ENCODE measurements at regions not wholly inside any gene's neighbourhood (a gene's known extent, or its start where the extent isn't known, plus 50 kb on each side); places are given as distances from the start of the nearest gene placed in this dataset.
A peak's percentile ranks its signal among the peaks of the same experiment; 100 is the strongest.
"Not testable (repeated sequence)": the region's sequence is repeated elsewhere in the genome, so short reads cannot be mapped to it uniquely, and the experiment has no call there.

GRCh38 chr5:34331928-34332454 lies 289.0 kb upstream of the C1QTNF3 start:
- not testable (repeated sequence) for DNase-seq

GRCh38 chr5:34339408-34340001 lies 296.5 kb upstream of the C1QTNF3 start:
- not testable (repeated sequence) for DNase-seq

GRCh38 chr5:34354440-34354839 lies 301.7 kb upstream of the RAI14 start:
- DNase-seq: not testable (repeated sequence)

- DNase-seq: not testable (repeated sequence)
Measured at GRCh38 chr5:34371417-34371816, 284.7 kb upstream of the RAI14 start.

GRCh38 chr5:34371817-34372216 lies 284.3 kb upstream of the RAI14 start:
- DNase-seq: not testable (repeated sequence)

GRCh38 chr5:34372739-34373138 lies 283.4 kb upstream of the RAI14 start:
- DNase-seq: not testable (repeated sequence)

GRCh38 chr5:34377651-34378050 lies 278.5 kb upstream of the RAI14 start:
- not testable (repeated sequence) for DNase-seq

GRCh38 chr5:34378498-34378897 lies 277.6 kb upstream of the RAI14 start:
- DNase-seq: not testable (repeated sequence)

GRCh38 chr5:34388754-34389153 lies 267.4 kb upstream of the RAI14 start:
- DNase-seq: not testable (repeated sequence)

- no peak for DNase-seq
Measured at GRCh38 chr5:34409373-34409772, 246.8 kb upstream of the RAI14 start.

- no peak for DNase-seq
Measured at GRCh38 chr5:34410411-34411139, 245.6 kb upstream of the RAI14 start.

GRCh38 chr5:34411470-34412346 lies 244.4 kb upstream of the RAI14 start:
- DNase-seq: peak in 1 of 2 experiments; percentile 68

- DNase-seq: no peak
Measured at GRCh38 chr5:34412736-34413135, 243.4 kb upstream of the RAI14 start.

GRCh38 chr5:34415559-34416198 lies 240.4 kb upstream of the RAI14 start:
- DNase-seq: no peak

GRCh38 chr5:34416501-34417008 lies 239.6 kb upstream of the RAI14 start:
- DNase-seq: no peak

GRCh38 chr5:34420191-34420590 lies 235.9 kb upstream of the RAI14 start:
- not testable (repeated sequence) for DNase-seq

GRCh38 chr5:34436761-34437501 lies 219.2 kb upstream of the RAI14 start:
- DNase-seq: no peak

GRCh38 chr5:34439601-34440000 lies 216.5 kb upstream of the RAI14 start:
- DNase-seq: no peak

GRCh38 chr5:34441767-34442166 lies 214.4 kb upstream of the RAI14 start:
- DNase-seq: not testable (repeated sequence)

GRCh38 chr5:34447424-34447823 lies 208.7 kb upstream of the RAI14 start:
- DNase-seq: no peak

GRCh38 chr5:34449639-34450038 lies 206.5 kb upstream of the RAI14 start:
- DNase-seq: no peak

GRCh38 chr5:34450338-34450737 lies 205.8 kb upstream of the RAI14 start:
- peak in 1 of 2 experiments; percentile 21 for DNase-seq
